Right atrium auricular region (tissue), 2 donors: ENCODE measurements at regions not wholly inside any gene's neighbourhood (a gene's known extent, or its start where the extent isn't known, plus 50 kb on each side); places are given as distances from the start of the nearest gene placed in this dataset.

Experiments used
- DNase-seq: peaks from one replicate; pipeline ENCODE4 v3.0.0-alpha.2; 2019; ENCODE audit warnings: low spot score
- H3K27ac ChIP-seq, 2 donors: fragments of 200-600 bp; sonication (generic); 1 replicate in 1 of 2; 2 replicates in 1 of 2; pipeline ENCODE4 v1.5.1; 2016 to 2019
- H3K27me3 ChIP-seq, 2 donors: fragments of 200-600 bp; sonication (generic); one replicate each; pipeline versions ENCODE4 v1.5.1 to v1.6.0; 2017 to 2019
- H3K36me3 ChIP-seq: fragments of 200-600 bp; sonication (generic); one replicate; pipeline ENCODE4 v1.5.1; 2016
- H3K4me1 ChIP-seq, 2 donors: fragments of 200-600 bp; sonication (generic); one replicate each; pipeline versions ENCODE4 v1.5.1 to v1.6.0; 2017 to 2019
- H3K4me3 ChIP-seq, 2 donors: fragments of 200-600 bp; sonication (generic); 1 replicate in 1 of 2; 2 replicates in 1 of 2; pipeline ENCODE4 v1.5.1; 2017 to 2019; ENCODE audit warnings: mild to moderate bottlenecking in 1 of 2, moderate library complexity in 1 of 2
- H3K9me3 ChIP-seq, 2 donors: fragments of 200-600 bp; sonication (generic); one replicate each; pipeline ENCODE4 v1.5.1; 2019
- CTCF ChIP-seq, 2 donors: fragments of 200-600 bp; sonication (generic); IDR thresholded peaks; one replicate each; pipeline ENCODE4 v1.5.1; 2019; ENCODE audit warnings: antibody characterized with exemption in 2 of 2

- Histone ChIP-seq H3K27me3 (no peaks in the 10 kb centered on the region), H3K9me3 (peaks cover 0 to 10% of the 10 kb centered on the region in 2 donors), H3K36me3 (no peaks in the 10 kb centered on the region), H3K4me3 (no peak overlapping the region), H3K4me1 (no peaks in the 10 kb centered on the region), H3K27ac (no peak overlapping the region)
- no peak for DNase-seq
- TF ChIP-seq CTCF (IDR thresholded peaks at IDR 0.05), result no peak
These were observed 440.3 kb upstream of the HS3ST5 start for GRCh38 chr6:114783083-114783482.

- Histone ChIP-seq H3K27ac (no peak overlapping the region), H3K9me3 (peaks cover 0 to 9% of the 10 kb centered on the region in 2 donors), H3K4me3 (no peak overlapping the region), H3K27me3 (no peaks in the 10 kb centered on the region), H3K4me1 (no peaks in the 10 kb centered on the region), H3K36me3 (no peaks in the 10 kb centered on the region)
- TF ChIP-seq CTCF (IDR thresholded peaks at IDR 0.05), result no peak
- no peak for DNase-seq
These were observed 422.0 kb upstream of the HS3ST5 start for GRCh38 chr6:114764866-114765265.

GRCh38 chr6:114762145-114762544 lies 419.3 kb upstream of the HS3ST5 start:
- H3K4me3 ChIP-seq, result no peak overlapping the region
- peaks cover 0 to 9% of the 10 kb centered on the region in 2 donors for H3K9me3 ChIP-seq
- no peak for TF ChIP-seq CTCF (IDR thresholded peaks at IDR 0.05)
- H3K27ac ChIP-seq, result no peak overlapping the region
- no peaks in the 10 kb centered on the region for H3K4me1 ChIP-seq
- no peak for DNase-seq
- H3K27me3 ChIP-seq, result peaks cover 0 to 4% of the 10 kb centered on the region in 2 donors
- no peaks in the 10 kb centered on the region for H3K36me3 ChIP-seq

- no peaks in the 10 kb centered on the region for H3K36me3 ChIP-seq
- peak; percentile 59 for DNase-seq
- no peak overlapping the region for H3K27ac ChIP-seq
- H3K27me3 ChIP-seq, result no peaks in the 10 kb centered on the region
- no peaks in the 10 kb centered on the region for H3K4me1 ChIP-seq
- H3K4me3 ChIP-seq, result no peak overlapping the region
- TF ChIP-seq CTCF (IDR thresholded peaks at IDR 0.05), result peak; percentile 30 to 77
- H3K9me3 ChIP-seq, result no peaks in the 10 kb centered on the region
These were observed 405.3 kb upstream of the HS3ST5 start for GRCh38 chr6:114747995-114748625.

- H3K4me1 ChIP-seq, result no peaks in the 10 kb centered on the region
- DNase-seq, result no peak
- no peaks in the 10 kb centered on the region for H3K27me3 ChIP-seq
- no peak overlapping the region for H3K27ac ChIP-seq
- H3K4me3 ChIP-seq, result no peak overlapping the region
- no peak for TF ChIP-seq CTCF (IDR thresholded peaks at IDR 0.05)
- no peaks in the 10 kb centered on the region for H3K9me3 ChIP-seq
- no peaks in the 10 kb centered on the region for H3K36me3 ChIP-seq
These were observed 397.7 kb upstream of the HS3ST5 start for GRCh38 chr6:114740547-114740946.

GRCh38 chr6:114739656-114740055 lies 396.8 kb upstream of the HS3ST5 start:
- Histone ChIP-seq H3K4me1 (no peaks in the 10 kb centered on the region), H3K9me3 (no peaks in the 10 kb centered on the region), H3K27ac (no peak overlapping the region), H3K4me3 (no peak overlapping the region), H3K36me3 (no peaks in the 10 kb centered on the region), H3K27me3 (no peaks in the 10 kb centered on the region)
- no peak for TF ChIP-seq CTCF (IDR thresholded peaks at IDR 0.05)
- DNase-seq, result no peak
